K562 (cell line): ENCODE measurements at regions not wholly inside any gene's neighbourhood (a gene's known extent, or its start where the extent isn't known, plus 50 kb on each side); places are given as distances from the start of the nearest gene placed in this dataset.

Experiments used
- ATAC-seq: fragments of 200-7000 bp; cut with Tn5 transposase; 3 replicates; pipeline ENCODE4 v1.9.1; 2020; ENCODE audit warnings: moderate library complexity
- BruUV-seq: library from RNA; stranded (reverse); fragments of 400-500 nt; replicated peaks from 2 replicates; lab custom pipeline; 2021; lab: Mats Ljungman, UMichigan
- CTCF ChIA-PET: fragments of 300-600 bp; formaldehyde crosslinking; extraction: SDS; loops from one replicate; lab custom pipeline; 2021; ENCODE audit warnings: low intra/inter-chr PET ratio; lab: Yijun Ruan, JAX
- POLR2A ChIA-PET: fragments of 300-600, 350-650 bp; sonication (Branson Sonifier 250); formaldehyde crosslinking; extraction: SDS; loops from one replicate; lab custom pipeline; 2021; ENCODE audit warnings: antibody characterized with exemption, inconsistent platforms; lab: Yijun Ruan, JAX
- DNase-seq, 4 experiments: peaks; one replicate each; pipeline versions ENCODE4 v3.0.0 to v3.0.0-alpha.2; 2011 to 2018; ENCODE audit warnings: low spot score in 3 of 4, mixed read lengths in 3 of 4; ENCODE audit errors: extremely low read depth in 1 of 4
- FAIRE-seq: peaks from 2 replicates; lab custom pipeline; 2011; peaks lifted over from hg19 to GRCh38; lab: Jason Lieb, UNC
- H2AFZ ChIP-seq: 2 replicates; pipeline ENCODE4 v1.6.0; 2011; ENCODE audit warnings: low read depth, low read length, control low read depth, inconsistent platforms
- H3K27ac ChIP-seq: fragments of 200-600 bp; 3 replicates; pipeline ENCODE4 v1.8.0; 2011; ENCODE audit warnings: low read depth, mild to moderate bottlenecking, control low read depth, inconsistent platforms, low read length, moderate library complexity, mixed read lengths; ENCODE audit errors: extremely low read depth
- H3K27me3 ChIP-seq, 2 experiments: fragments of 300-600 bp in 1 of 2; 2 replicates in 1 of 2; 3 replicates in 1 of 2; pipeline versions ENCODE4 v1.6.0 to v1.8.0; 2011; ENCODE audit warnings: inconsistent platforms in 2 of 2, low read length in 2 of 2, mild to moderate bottlenecking in 1 of 2, mixed read lengths in 1 of 2, moderate library complexity in 1 of 2; ENCODE audit not compliant: control insufficient read depth in 2 of 2, insufficient read depth in 2 of 2
- H3K36me3 ChIP-seq: fragments of 300-600 bp; 3 replicates; pipeline ENCODE4 v1.8.0; 2011; ENCODE audit warnings: mild to moderate bottlenecking, low read length, inconsistent platforms; ENCODE audit not compliant: control insufficient read depth, insufficient read depth
- H3K4me1 ChIP-seq, 2 experiments: fragments of 200-600 bp in 1 of 2; replicated peaks in 1 of 2; 2 replicates in 1 of 2; 3 replicates in 1 of 2; pipeline versions ENCODE4 v1.5.1 to v1.8.0; 2011; ENCODE audit warnings: inconsistent platforms in 2 of 2, low read length in 2 of 2, mild to moderate bottlenecking in 1 of 2, mixed read lengths in 1 of 2, moderate library complexity in 1 of 2; ENCODE audit not compliant: control insufficient read depth in 2 of 2, insufficient read depth in 2 of 2
- H3K4me2 ChIP-seq: 2 replicates; pipeline ENCODE4 v1.6.1; 2011; ENCODE audit warnings: low read length, control low read depth, inconsistent platforms, mixed read lengths; ENCODE audit not compliant: insufficient read depth
- H3K4me3 ChIP-seq: fragments of 200-600 bp; sonication (generic), shearing (Covaris generic); 2 replicates; pipeline ENCODE4 v1.5.1; 2016; ENCODE audit warnings: control low read depth, inconsistent platforms
- H3K79me2 ChIP-seq: fragments of 200-600 bp; 3 replicates; pipeline ENCODE4 v1.8.0; 2011; ENCODE audit warnings: low read length, inconsistent platforms; ENCODE audit not compliant: control insufficient read depth, insufficient read depth
- H3K9ac ChIP-seq, 2 experiments: 2 replicates each; pipeline versions ENCODE4 v1.6.0 to v1.6.1; 2011; ENCODE audit warnings: low read depth in 2 of 2, low read length in 2 of 2, control low read depth in 1 of 2, inconsistent platforms in 1 of 2, mild to moderate bottlenecking in 1 of 2, mixed read lengths in 1 of 2; ENCODE audit not compliant: insufficient read depth in 1 of 2
- H3K9me1 ChIP-seq: one replicate; pipeline ENCODE4 v1.6.0; 2011; ENCODE audit warnings: inconsistent platforms, mild to moderate bottlenecking, low read length, moderate library complexity; ENCODE audit not compliant: control insufficient read depth, insufficient read depth
- H3K9me3 ChIP-seq: replicated peaks from 2 replicates; pipeline ENCODE4 v1.5.1; 2011; ENCODE audit warnings: low read depth, low read length, inconsistent platforms; ENCODE audit not compliant: control insufficient read depth, insufficient read depth
- H4K20me1 ChIP-seq: replicated peaks from 2 replicates; pipeline ENCODE4 v1.6.1; 2011; ENCODE audit warnings: low read length, inconsistent platforms, mixed read lengths; ENCODE audit not compliant: control insufficient read depth, insufficient read depth
- EHMT2 ChIP-seq: fragments of 450-650 bp; IDR thresholded peaks from 2 replicates; pipeline ENCODE4 v1.6.1; 2018; ENCODE audit warnings: antibody characterized with exemption
- EP400 ChIP-seq: fragments of 450-650 bp; IDR thresholded peaks from 2 replicates; pipeline ENCODE4 v1.6.1; 2017; ENCODE audit warnings: antibody characterized with exemption, mild to moderate bottlenecking, moderate library complexity
- GABPB1 ChIP-seq: sonication (generic); formaldehyde crosslinking; IDR thresholded peaks from 2 replicates; pipeline ENCODE4 v1.8.0; 2022; ENCODE audit warnings: mild to moderate bottlenecking, missing genetic modification reagents
- HMG20A ChIP-seq: fragments of 450-650 bp; formaldehyde crosslinking; conservative IDR thresholded peaks from 2 replicates; pipeline ENCODE4 v1.4.0; 2020; ENCODE audit warnings: mild to moderate bottlenecking, mixed read lengths
- SLC30A9 ChIP-seq: fragments of 250-450 bp; sonication (Bioruptor Pico); IDR thresholded peaks from 2 replicates; pipeline ENCODE4 v1.8.0; 2022; ENCODE audit warnings: mild to moderate bottlenecking, moderate library complexity
- SRSF9 ChIP-seq: fragments of 200-400 bp; formaldehyde crosslinking; IDR thresholded peaks from 2 replicates; pipeline ENCODE4 v1.6.1; 2017; ENCODE audit warnings: low read depth, low read length, borderline replicate concordance
- ZNF717 ChIP-seq: fragments of 250-450 bp; sonication (Bioruptor Pico); IDR thresholded peaks from 2 replicates; pipeline ENCODE4 v1.5.0; 2021
- ZNF766 ChIP-seq: fragments of 200-800 bp; sonication (Bioruptor generic); conservative IDR thresholded peaks from 2 replicates; pipeline ENCODE4 v1.6.1; 2016; ENCODE audit warnings: missing genetic modification characterization, missing compliant biosample characterization
- WGBS: fragments of 100-300 bp; shearing (Covaris generic); methylation state at CpG from one replicate; pipeline ENCODE4 v1.1.6; 2016; ENCODE audit warnings: low coverage, mixed read lengths; ENCODE audit not compliant: insufficient coverage; ENCODE audit errors: missing lambda C conversion rate; 5-methylcytosine and 5-hydroxymethylcytosine counted together
- in situ Hi-C: fragments of 300-500 bp; cut with MboI; formaldehyde crosslinking; loops from 4 replicates; pipeline ENCODE4 v1.15.0; 2018; ENCODE audit warnings: inconsistent platforms, mixed read lengths
- intact Hi-C: fragments of 100-400 bp; cut with micrococcal nuclease; formaldehyde crosslinking; loops from 2 replicates; pipeline ENCODE4 v1.14.2; 2022
- TF ChIP-seq, protein P1 (sequence below): sonication (generic); formaldehyde crosslinking; IDR thresholded peaks from 2 replicates; pipeline ENCODE4 v1.8.0; 2022; ENCODE audit warnings: missing genetic modification reagents, mild to moderate bottlenecking, borderline replicate concordance
- TF ChIP-seq, protein P2 (sequence below), 2 experiments: fragments of 450-650 bp; IDR thresholded peaks; 2 replicates each; pipeline ENCODE4 v1.6.1; 2016
- TF ChIP-seq, protein P3 (sequence below), 2 experiments: IDR thresholded peaks; 2 replicates each; pipeline ENCODE4 v1.6.1; 2011; ENCODE audit warnings: borderline replicate concordance in 1 of 2, control low read depth in 1 of 2, low read depth in 1 of 2, low read length in 1 of 2, mild to moderate bottlenecking in 1 of 2, mixed read lengths in 1 of 2, moderate library complexity in 1 of 2; ENCODE audit not compliant: insufficient read depth in 1 of 2, insufficient read length in 1 of 2, poor library complexity in 1 of 2, severe bottlenecking in 1 of 2; ENCODE audit errors: extremely low read depth in 1 of 2

DNA sequence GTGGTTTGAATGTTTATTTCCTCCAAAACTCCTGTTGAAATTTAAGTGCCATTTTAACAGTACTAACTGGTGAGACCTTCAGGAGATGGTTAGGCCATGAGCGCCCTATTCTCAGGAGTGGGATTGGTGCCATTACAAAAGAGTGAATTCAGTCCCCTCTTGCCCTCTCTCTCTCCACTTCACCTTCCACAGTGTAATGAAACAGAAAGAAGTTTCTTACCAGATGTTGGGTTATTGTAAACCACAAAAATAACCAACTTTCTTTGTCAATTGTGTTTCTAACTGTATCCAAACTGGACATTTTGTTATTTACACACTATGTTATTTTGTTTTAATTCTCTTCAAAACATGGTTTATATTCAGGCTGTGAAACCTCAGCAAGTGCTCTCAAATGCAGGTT, 1734.3 kb downstream of the PCDH7 start:
- CTCF ChIA-PET, result no interaction called here
- Histone ChIP-seq H3K9me1 (no peaks in the 10 kb centered on the region), H3K4me3 (no peak overlapping the region), H3K9ac (no peak overlapping the region), H3K79me2 (no peaks in the 10 kb centered on the region), H3K4me2 (no peak overlapping the region), H3K27me3 (no peaks in the 10 kb centered on the region), H4K20me1 (no peaks in the 10 kb centered on the region), H3K27ac (no peak overlapping the region), H3K36me3 (no peaks in the 10 kb centered on the region), H2AFZ (no peak overlapping the region), H3K9me3 (0 out of 2 replicates have a peak, but pooled peaks cover 2% of the 10 kb centered on the region), H3K4me1 (no peaks in the 10 kb centered on the region)
- in situ Hi-C loops (no loop called here), intact Hi-C loops (no loop called here)
- TF ChIP-seq, protein P1, sequence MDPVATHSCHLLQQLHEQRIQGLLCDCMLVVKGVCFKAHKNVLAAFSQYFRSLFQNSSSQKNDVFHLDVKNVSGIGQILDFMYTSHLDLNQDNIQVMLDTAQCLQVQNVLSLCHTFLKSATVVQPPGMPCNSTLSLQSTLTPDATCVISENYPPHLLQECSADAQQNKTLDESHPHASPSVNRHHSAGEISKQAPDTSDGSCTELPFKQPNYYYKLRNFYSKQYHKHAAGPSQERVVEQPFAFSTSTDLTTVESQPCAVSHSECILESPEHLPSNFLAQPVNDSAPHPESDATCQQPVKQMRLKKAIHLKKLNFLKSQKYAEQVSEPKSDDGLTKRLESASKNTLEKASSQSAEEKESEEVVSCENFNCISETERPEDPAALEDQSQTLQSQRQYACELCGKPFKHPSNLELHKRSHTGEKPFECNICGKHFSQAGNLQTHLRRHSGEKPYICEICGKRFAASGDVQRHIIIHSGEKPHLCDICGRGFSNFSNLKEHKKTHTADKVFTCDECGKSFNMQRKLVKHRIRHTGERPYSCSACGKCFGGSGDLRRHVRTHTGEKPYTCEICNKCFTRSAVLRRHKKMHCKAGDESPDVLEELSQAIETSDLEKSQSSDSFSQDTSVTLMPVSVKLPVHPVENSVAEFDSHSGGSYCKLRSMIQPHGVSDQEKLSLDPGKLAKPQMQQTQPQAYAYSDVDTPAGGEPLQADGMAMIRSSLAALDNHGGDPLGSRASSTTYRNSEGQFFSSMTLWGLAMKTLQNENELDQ (CRISPR knock-in tag), result no peak
- TF ChIP-seq HMG20A (CRISPR knock-in tag), result no peak
- TF ChIP-seq, protein P2, sequence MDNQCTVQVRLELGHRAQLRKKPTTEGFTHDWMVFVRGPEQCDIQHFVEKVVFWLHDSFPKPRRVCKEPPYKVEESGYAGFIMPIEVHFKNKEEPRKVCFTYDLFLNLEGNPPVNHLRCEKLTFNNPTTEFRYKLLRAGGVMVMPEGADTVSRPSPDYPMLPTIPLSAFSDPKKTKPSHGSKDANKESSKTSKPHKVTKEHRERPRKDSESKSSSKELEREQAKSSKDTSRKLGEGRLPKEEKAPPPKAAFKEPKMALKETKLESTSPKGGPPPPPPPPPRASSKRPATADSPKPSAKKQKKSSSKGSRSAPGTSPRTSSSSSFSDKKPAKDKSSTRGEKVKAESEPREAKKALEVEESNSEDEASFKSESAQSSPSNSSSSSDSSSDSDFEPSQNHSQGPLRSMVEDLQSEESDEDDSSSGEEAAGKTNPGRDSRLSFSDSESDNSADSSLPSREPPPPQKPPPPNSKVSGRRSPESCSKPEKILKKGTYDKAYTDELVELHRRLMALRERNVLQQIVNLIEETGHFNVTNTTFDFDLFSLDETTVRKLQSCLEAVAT (IDR thresholded peaks at IDR 0.05), result no peak
- TF ChIP-seq EHMT2, result no peak
- TF ChIP-seq GABPB1, result no peak
- TF ChIP-seq ZNF766 (CRISPR knock-in tag), result no peak
- TF ChIP-seq, protein P3, sequence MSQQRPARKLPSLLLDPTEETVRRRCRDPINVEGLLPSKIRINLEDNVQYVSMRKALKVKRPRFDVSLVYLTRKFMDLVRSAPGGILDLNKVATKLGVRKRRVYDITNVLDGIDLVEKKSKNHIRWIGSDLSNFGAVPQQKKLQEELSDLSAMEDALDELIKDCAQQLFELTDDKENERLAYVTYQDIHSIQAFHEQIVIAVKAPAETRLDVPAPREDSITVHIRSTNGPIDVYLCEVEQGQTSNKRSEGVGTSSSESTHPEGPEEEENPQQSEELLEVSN (IDR thresholded peaks at IDR 0.05; ENCODE audit: borderline replicate concordance in 1 of 2, extremely low read depth in 1 of 2, insufficient read depth in 1 of 2, insufficient read length in 1 of 2, low read depth in 1 of 2, low read length in 1 of 2, poor library complexity in 1 of 2, severe bottlenecking in 1 of 2), result no peak
- TF ChIP-seq SLC30A9 (CRISPR knock-in tag), result no peak
- no peak for TF ChIP-seq SRSF9
- TF ChIP-seq EP400, result no peak
- no peak for TF ChIP-seq ZNF717
- no TSS peak for BruUV-seq
- 0% methylated on average over 1 of the region's 1 CpG for WGBS
- POLR2A ChIA-PET, result no interaction called here
- FAIRE-seq, result no peak
- no peak for ATAC-seq
- DNase-seq, result no peak
